HL-60 (cell line): ENCODE measurements at regions not wholly inside any gene's neighbourhood (a gene's known extent, or its start where the extent isn't known, plus 50 kb on each side); places are given as distances from the start of the nearest gene placed in this dataset.

Experiments used
- CTCF ChIP-seq: IDR thresholded peaks from one replicate; pipeline ENCODE4 v1.5.1; 2011; ENCODE audit warnings: low read length, control low read depth, inconsistent platforms; ENCODE audit not compliant: insufficient read depth
- POLR2AphosphoS5 ChIP-seq: IDR thresholded peaks from 2 replicates; pipeline ENCODE4 v1.6.1; 2012; ENCODE audit warnings: low read depth

- TF ChIP-seq CTCF (no peak), POLR2AphosphoS5 (no peak)
Measured at GRCh38 chr3:21297304-21297703, 453.7 kb downstream of the ZNF385D start.
